GM18868 (cell line): ENCODE measurements at regions not wholly inside any gene's neighbourhood (a gene's known extent, or its start where the extent isn't known, plus 50 kb on each side); places are given as distances from the start of the nearest gene placed in this dataset.

Experiments
- ATAC-seq: cut with Tn5 transposase; IDR thresholded peaks from one replicate; pipeline ENCODE4 v1.9.1; 2021; ENCODE audit warnings: mild to moderate bottlenecking, moderate library complexity; ENCODE audit not compliant: unreplicated experiment

DNA sequence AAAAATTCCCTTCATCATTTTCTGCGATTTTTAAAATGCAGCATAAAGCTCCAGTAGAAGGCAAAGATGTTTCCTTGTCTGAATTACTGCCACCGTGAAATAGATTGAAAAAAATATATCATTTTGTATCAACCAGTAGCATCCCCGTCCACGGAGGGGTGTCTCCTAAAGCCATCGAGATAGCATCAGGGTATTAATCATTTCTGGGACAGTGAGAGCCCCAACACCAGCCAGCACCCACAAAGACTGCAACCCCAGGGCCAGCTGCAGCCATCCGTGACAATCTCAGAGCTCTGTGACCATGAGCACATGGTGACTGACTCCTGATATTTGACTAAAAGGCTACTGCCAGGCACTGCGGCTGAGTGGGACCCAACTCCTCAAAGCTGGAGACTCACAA, 64.1 kb upstream of the SIX3 start:
- ATAC-seq = no peak

DNA sequence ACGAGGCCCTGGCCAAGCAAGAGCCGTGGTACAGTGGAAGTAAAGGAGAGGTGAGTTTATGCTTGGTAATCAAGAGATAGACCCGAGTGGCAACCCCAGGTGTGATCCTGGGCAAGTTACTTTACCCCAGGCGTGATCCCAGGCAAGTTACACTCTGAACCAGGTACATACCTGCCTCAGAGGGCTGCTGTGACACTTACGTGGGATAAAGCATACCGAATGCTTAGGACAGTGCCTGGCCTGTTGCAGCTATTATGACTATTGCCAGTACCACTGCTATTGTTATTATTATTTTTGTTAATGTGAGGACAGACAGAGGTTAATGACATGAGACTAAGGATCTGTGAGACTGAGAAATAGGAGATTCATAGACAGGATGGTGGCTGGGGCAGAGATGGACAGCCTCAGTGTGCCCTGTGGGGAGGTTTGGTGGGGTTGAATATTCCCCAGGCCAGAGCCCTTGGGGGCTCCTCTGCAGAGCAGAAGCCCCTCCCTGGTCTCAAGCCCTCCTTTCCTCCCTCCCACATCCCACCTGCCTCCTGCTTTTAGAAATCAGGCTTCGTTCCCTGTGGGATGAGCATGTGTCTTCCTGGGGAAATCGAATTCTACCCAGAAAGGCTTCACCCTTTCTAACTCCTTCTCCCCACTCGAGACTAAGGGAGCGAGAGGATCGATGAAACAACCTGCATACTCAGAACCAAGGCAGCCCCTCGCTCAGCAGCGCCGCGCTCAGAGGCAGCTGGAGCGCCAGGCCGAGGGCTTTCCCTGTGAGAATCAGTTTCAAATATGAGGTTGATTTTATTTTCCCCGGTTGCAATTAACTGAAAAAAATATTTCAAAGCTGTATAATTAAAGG, 62.0 kb upstream of the SIX3 start:
- no peak for ATAC-seq

GRCh38 chr2:44880125-44880483, 61.4 kb upstream of the SIX3 start:
- ATAC-seq = no peak

DNA sequence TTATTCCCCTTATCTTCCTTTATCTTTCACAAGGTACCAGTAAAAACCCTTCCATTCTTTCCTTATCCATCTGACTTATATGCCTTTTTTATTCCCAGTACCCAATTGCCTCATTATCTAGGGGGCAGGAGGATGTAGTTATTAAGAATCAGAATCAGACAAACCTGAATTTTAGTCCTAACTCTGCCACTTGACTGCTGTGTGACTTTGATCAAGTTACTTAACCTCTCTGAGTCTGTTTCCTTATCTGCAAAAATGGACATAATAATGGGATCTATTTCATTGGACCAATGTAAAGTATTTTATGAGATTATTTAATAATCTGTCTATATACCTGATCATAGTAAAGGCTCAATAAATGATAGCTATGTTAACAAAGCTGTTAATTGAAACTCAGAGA, 59.6 kb upstream of the SIX3 start:
- ATAC-seq = no peak

- ATAC-seq = no peak
Observed at GRCh38 chr2:44883356-44883755, 58.1 kb upstream of the SIX3 start.

GRCh38 chr2:44884231-44884630, 57.3 kb upstream of the SIX3 start:
- ATAC-seq = no peak

DNA sequence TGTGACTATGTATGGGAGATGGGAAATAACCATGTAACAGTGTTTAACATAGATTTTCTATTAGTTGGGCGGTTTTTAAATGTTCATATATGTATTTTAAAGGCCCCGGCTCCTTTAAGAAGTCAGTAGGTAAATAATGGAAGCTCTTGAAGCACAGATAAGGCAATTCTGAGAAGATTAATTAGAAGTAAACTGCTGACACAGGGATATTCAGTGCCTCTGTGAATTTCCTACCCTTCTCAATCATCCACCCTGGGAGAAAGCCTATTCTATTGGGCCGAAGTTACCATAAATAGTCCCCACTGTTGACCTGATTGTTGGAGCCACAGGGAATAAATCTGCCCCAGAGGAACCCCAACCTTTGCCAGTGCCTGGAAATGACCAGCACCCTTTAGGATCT, 56.8 kb upstream of the SIX3 start:
- ATAC-seq = no peak

- no peak for ATAC-seq
Observed at GRCh38 chr2:44886414-44886813, 55.1 kb upstream of the SIX3 start.

- ATAC-seq = no peak
Observed at GRCh38 chr2:44889096-44889495, 52.4 kb upstream of the SIX3 start.
